AML-193 (cell line): ENCODE measurements at regions not wholly inside any gene's neighbourhood (a gene's known extent, or its start where the extent isn't known, plus 50 kb on each side); places are given as distances from the start of the nearest gene placed in this dataset.

Source experiments
- DNase-seq, 2 experiments: peaks; one replicate each; lab custom pipeline; 2025; lab: John Stamatoyannopoulos, UW

DNA sequence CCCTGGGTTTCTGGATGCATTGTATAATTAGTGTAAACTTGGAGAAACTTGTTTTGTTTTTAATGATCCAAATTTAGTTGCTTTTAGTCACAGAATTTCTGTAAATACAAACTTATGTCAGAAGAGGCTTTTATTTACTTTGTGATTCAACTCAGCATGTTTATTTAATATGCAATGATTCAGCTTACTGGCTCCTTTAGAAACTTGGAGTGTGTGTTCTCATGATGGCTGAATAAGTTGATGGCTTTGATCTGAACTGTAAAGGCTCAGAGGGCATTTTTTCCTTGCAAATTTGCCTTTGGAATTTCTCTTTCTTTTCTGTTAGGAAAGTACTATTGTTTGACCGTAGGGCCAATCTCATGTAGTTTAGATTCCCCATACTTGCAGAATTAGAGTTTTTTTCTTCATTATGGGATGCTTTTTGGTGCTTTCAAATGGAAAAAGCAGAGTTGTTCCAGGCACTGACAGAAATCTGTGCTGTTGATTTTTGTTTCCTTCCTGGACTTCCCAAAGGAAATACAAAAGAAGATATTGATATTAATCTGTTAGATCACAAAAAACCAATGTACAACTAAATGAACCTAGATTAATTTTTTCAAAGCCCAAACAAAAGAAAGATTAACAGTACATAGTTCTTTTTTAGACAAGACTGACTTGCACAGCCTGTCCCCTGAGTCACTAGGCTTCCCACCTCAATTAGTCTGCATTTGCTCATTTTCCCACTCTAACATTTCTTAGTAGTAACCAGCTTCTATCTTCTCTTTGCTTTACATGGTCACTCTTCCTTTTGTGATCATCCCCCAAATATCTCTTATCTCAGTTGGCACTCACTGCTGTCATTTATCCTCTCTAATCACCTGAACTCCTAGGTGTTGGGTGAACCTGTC lies 96.8 kb upstream of the AGR3 start:
- no peak for DNase-seq

DNA sequence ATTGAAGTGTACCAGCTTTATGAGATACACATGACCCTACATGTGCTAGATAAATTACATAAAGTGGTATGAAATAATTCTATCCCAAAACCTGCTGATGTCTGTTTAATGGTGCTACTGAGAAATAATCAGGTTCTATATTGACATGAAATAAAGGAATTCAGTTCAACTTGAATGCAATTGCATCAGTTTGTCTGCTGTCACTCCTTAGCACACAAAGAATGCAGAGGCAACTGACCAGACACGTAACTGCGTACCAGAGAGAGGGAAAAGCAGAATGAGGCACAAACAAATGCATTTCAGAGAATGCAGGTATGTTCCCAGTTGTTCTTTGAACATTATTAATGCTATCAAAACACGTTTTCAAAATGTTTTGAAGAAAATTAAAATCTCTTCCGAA lies 98.8 kb upstream of the AGR3 start:
- DNase-seq, result no peak

- peak; percentile 42 to 57 for DNase-seq
These were observed 101.0 kb upstream of the AGR3 start for GRCh38 chr7:16982640-16983350.

DNA sequence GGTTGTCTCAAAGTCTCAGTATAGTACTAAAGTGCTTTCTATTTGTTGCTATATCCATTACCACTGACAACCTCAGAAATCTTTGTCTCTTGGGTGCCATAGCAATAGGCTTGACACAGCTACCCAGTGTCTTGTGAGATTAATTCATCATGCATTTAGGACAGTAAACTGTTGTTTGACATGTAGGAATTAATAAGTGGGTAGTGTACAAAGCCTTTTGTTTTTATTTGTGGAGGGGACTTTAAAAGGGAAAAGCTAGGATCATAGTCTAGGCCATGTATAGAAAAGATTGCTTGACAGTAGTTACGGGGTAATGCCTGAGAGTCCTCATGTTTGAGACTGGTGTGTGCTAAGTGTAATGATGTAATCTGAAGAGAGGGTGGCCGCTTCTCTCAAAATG lies 102.6 kb upstream of the AGR3 start:
- DNase-seq, result no peak

DNA sequence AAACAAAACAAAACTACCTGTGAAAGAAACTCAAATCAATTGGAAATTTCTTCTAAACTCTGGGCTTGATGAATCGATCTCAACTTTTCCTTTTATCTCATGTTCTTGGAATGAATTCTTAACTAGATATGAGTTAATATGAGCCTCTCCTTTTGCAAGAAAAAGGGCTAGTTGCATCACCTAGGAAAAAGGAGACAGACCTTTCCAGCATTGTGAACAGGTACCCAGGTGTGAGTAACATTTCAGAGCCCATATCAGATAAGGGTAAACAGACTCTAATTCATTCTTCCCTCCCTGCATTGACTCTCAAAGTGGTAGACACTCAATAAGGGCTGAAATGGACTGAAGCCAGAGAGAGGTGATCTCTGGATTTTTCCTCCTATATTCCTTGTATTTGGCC lies 103.8 kb upstream of the AGR3 start:
- no peak for DNase-seq

- no peak for DNase-seq
These were observed 105.0 kb upstream of the AGR3 start for GRCh38 chr7:16986755-16987154.

- peak; percentile 34 to 38 for DNase-seq
These were observed 108.1 kb upstream of the AGR3 start for GRCh38 chr7:16989811-16990413.

- DNase-seq, result no peak
These were observed 109.8 kb upstream of the AGR3 start for GRCh38 chr7:16991551-16991950.

DNA sequence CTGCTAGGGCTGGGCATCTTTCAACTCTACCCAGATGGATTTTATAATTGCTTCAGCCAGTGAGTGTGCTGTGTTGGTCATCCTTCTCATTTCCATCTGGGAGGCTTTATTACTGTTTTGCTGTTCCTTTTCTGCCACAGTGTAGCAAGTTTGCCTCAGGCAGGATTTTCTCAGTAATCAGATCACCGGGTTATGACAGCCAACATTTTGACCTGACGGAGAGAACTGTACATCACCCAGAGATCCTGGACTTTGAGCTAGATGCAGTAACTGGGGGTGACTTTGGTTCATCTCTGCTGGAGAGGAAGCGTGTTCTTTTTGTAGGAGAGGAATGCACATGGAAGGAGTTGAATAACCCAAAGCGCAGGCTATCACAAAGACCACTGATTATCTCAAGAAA lies 111.8 kb upstream of the AGR3 start:
- no peak for DNase-seq

- DNase-seq, result no peak
These were observed 116.8 kb upstream of the AGR3 start for GRCh38 chr7:16998481-16999051.

GRCh38 chr7:16999541-17000267 lies 117.9 kb upstream of the AGR3 start:
- peak; percentile 70 to 81 for DNase-seq

- DNase-seq, result no peak
These were observed 123.5 kb upstream of the AGR3 start for GRCh38 chr7:17005271-17005670.

- no peak for DNase-seq
These were observed 126.1 kb upstream of the AGR3 start for GRCh38 chr7:17007841-17008240.

DNA sequence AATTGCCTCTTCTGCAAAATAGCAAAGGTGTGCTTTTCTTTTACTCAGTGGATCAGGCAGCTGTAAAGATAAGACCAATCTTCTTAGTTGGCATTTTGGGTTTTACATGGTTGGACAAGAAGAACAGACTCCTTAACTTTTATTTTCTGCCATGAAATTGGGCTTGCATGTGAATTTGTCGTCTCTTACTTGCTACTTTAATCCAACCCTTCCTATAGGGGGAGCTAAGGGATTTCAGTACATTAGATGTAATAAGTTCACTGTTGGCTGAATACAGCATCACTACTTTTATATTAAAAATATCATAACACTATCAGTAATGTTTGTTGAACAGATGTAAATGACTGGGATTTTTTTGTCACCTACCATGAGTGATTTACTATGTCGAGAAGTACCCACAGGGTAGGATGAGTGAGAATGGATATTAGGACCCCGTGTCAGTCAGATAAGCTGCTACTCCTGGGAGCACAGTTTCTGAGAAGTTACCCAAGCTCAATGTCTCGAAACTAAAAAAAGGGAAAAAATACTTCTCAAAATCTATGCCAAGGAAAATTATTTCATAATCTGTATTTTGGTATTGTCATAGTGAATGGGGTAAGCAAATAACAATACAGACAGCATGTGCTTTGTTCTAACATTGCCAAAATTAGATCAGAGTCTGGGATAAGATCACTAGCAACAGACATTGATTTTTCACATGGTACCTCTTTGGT lies 127.4 kb upstream of the AGR3 start:
- peak; percentile 46 to 48 for DNase-seq

- no peak for DNase-seq
These were observed 128.2 kb upstream of the AGR3 start for GRCh38 chr7:17009933-17010332.

DNA sequence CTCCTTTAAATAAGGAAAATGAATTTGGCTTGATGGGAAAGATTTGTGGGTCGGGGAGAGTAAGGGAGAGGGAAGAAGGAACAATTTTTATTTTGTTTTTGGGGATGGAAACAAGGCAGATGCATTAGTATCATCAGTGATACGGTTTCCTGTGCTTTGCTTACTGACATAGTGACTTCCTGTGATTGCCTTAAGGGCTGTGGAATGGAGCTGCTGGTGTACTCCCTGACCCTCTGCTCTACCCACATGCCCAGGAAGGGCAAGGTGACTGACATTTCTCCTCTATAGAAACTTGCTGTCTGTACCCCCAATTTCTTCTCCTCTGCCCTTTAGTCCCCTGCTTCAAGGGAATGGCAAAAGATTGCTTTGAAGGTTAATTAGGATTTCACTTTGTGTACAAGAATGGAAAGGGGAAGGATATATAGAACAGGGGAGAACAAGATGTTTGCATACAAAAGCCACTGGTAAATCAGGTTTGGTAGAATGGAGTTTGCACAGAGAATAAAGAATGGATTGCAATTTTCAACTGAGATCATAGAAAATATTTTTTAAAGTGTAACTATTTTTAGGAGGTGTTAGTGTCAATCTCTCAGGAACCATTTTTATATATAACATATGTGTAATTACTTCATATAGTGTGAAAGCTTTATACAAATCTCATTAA lies 129.0 kb upstream of the AGR3 start:
- DNase-seq, result no peak

DNA sequence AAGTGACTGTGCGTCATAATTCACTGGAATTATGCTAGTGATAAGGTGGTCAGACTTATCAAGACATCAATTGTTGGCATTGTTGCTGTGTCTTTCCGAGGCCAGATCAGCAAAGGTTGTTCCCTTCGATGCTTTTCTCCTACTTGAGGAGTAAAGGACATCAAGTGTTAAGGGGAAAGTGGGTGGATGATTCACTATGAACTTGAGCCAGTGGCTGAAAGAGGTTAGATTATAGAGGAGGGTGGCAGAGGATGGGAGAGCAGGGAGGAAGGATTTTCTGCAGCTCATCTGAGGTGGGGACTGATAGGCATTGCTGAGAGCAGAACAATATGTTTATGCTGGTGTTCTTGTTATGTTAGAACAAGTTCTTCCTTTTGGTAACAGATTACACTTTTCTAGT lies 131.4 kb upstream of the AGR3 start:
- DNase-seq, result no peak

GRCh38 chr7:17014686-17015085 lies 132.9 kb upstream of the AGR3 start:
- DNase-seq, result no peak

DNA sequence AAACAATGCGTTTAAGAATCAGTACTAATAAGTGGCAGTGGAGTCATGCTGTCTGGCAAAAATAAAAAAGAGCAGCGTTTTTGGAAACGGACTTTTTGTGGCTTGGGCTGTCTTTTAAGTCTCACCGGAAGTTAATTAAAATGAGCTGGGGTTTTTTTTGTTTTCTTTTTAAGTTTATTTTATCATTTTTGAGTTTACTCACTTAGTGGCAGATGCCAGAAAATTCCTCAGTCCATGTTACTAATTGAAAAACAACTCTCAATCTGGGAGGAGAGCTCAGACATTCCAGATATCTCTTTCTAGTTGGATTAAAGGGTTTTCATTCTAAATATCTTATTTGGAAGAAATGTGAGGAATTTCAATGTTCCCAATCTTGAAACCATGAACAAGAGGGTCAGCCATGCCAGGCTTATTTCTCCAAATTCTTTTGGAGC lies 133.8 kb upstream of the AGR3 start:
- DNase-seq, result no peak

DNA sequence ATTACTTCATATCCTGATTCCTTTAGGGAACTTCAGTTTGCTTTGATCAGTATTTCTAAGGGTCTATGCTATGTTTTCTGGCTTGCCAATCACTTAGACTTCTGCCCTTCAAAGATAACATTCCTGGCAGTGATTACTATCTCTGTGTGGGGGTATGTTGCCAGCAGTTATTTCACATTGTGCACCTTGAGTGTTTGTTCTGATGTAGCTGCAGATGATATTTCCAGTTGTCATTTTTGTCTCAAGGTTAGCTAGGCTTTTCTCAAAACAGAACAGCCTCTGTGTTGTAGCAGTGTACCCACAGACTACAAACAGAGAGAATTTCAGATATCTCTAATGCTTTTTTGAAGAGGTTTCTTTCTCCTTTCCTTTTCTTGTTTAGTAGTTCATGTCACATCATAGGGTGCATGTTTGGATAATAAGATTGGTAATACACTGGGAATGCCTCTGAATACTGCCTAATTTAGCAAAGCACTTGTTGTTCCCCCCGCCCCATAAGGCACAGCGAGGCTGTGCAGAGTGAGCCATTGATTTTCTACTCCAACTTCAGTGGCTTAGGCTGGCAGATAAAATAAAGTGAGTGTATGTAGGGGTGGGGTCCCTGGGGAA lies 134.7 kb upstream of the AGR3 start:
- DNase-seq, result no peak
